ENCODE measurements at regions not wholly inside any gene's neighbourhood (a gene's known extent, or its start where the extent isn't known, plus 50 kb on each side); places are given as distances from the start of the nearest gene placed in this dataset.

- Histone ChIP-seq H3K9me3 (no peaks in the 10 kb centered on the region), H3K27me3 (no peaks in the 10 kb centered on the region), H3K27ac (no peak overlapping the region), H3K36me3 (no peaks in the 10 kb centered on the region), H3K9ac (ENCODE audit: low read depth in 2 of 2, low read length in 2 of 2) (no peak overlapping the region), H3K4me3 (no peak overlapping the region), H3K4me1 (no peaks in the 10 kb centered on the region)
- intact Hi-C loops (cut with DNase I) = no loop called here
- DNase-seq = no peak
- TF ChIP-seq CTCF (IDR thresholded peaks at IDR 0.05) = no peak
Measured at GRCh38 chr15:79516155-79516554, 84.0 kb downstream of the MINAR1 start.

GRCh38 chr15:79516646-79517045 lies 84.5 kb downstream of the MINAR1 start:
- H3K27me3 ChIP-seq = no peaks in the 10 kb centered on the region
- H3K36me3 ChIP-seq = no peaks in the 10 kb centered on the region
- intact Hi-C loops (cut with DNase I) = no loop called here
- no peak overlapping the region for H3K27ac ChIP-seq
- H3K4me3 ChIP-seq = no peak overlapping the region
- no peak for TF ChIP-seq CTCF (IDR thresholded peaks at IDR 0.05)
- H3K4me1 ChIP-seq = no peaks in the 10 kb centered on the region
- DNase-seq = no peak
- no peaks in the 10 kb centered on the region for H3K9me3 ChIP-seq
- no peak overlapping the region for H3K9ac ChIP-seq (ENCODE audit: low read depth in 2 of 2, low read length in 2 of 2)

- TF ChIP-seq CTCF (IDR thresholded peaks at IDR 0.05) = no peak
- Histone ChIP-seq H3K36me3 (no peaks in the 10 kb centered on the region), H3K4me1 (no peaks in the 10 kb centered on the region), H3K27ac (no peak overlapping the region), H3K27me3 (no peaks in the 10 kb centered on the region), H3K9ac (ENCODE audit: low read depth in 2 of 2, low read length in 2 of 2) (no peak overlapping the region), H3K9me3 (no peaks in the 10 kb centered on the region), H3K4me3 (no peak overlapping the region)
- DNase-seq = no peak
- intact Hi-C loops (cut with DNase I) = no loop called here
Measured at GRCh38 chr15:79519628-79520027, 87.5 kb downstream of the MINAR1 start.

GRCh38 chr15:79520654-79521053 lies 88.5 kb downstream of the MINAR1 start:
- no peaks in the 10 kb centered on the region for H3K4me1 ChIP-seq
- H3K36me3 ChIP-seq = no peaks in the 10 kb centered on the region
- H3K27me3 ChIP-seq = no peaks in the 10 kb centered on the region
- intact Hi-C loops (cut with DNase I) = no loop called here
- no peak for TF ChIP-seq CTCF (IDR thresholded peaks at IDR 0.05)
- H3K27ac ChIP-seq = no peak overlapping the region
- no peak overlapping the region for H3K4me3 ChIP-seq
- no peak overlapping the region for H3K9ac ChIP-seq (ENCODE audit: low read depth in 2 of 2, low read length in 2 of 2)
- no peak for DNase-seq
- H3K9me3 ChIP-seq = no peaks in the 10 kb centered on the region

GRCh38 chr15:79522656-79523055 lies 90.5 kb downstream of the MINAR1 start:
- no peak overlapping the region for H3K9ac ChIP-seq (ENCODE audit: low read depth in 2 of 2, low read length in 2 of 2)
- no peaks in the 10 kb centered on the region for H3K9me3 ChIP-seq
- H3K4me1 ChIP-seq = no peaks in the 10 kb centered on the region
- no peak overlapping the region for H3K27ac ChIP-seq
- H3K4me3 ChIP-seq = no peak overlapping the region
- no peaks in the 10 kb centered on the region for H3K36me3 ChIP-seq
- intact Hi-C loops (cut with DNase I) = no loop called here
- DNase-seq = no peak
- no peak for TF ChIP-seq CTCF (IDR thresholded peaks at IDR 0.05)
- no peaks in the 10 kb centered on the region for H3K27me3 ChIP-seq

- Histone ChIP-seq H3K9ac (ENCODE audit: low read depth in 2 of 2, low read length in 2 of 2) (no peak overlapping the region), H3K4me1 (no peaks in the 10 kb centered on the region), H3K27ac (no peak overlapping the region), H3K9me3 (no peaks in the 10 kb centered on the region), H3K27me3 (no peaks in the 10 kb centered on the region), H3K4me3 (no peak overlapping the region), H3K36me3 (no peaks in the 10 kb centered on the region)
- DNase-seq = no peak
- TF ChIP-seq CTCF (IDR thresholded peaks at IDR 0.05) = no peak
- intact Hi-C loops (cut with DNase I) = no loop called here
Measured at GRCh38 chr15:79523266-79523665, 91.1 kb downstream of the MINAR1 start.

Data from colonic mucosa (tissue), 4 donors.